ENCODE measurements at regions not wholly inside any gene's neighbourhood (a gene's known extent, or its start where the extent isn't known, plus 50 kb on each side); places are given as distances from the start of the nearest gene placed in this dataset.

GRCh38 chr14:85409481-85410210 is 120.3 kb upstream of the FLRT2 start:
- H3K27me3 ChIP-seq (replicated peaks; ENCODE audit: control insufficient read depth, insufficient read depth, low read length) = no peaks in the 10 kb centered on the region
- intact Hi-C loops (cut with micrococcal nuclease; ENCODE audit: unreplicated experiment) = no loop called here
- H3K4me3 ChIP-seq (ENCODE audit: low read depth, low read length) = no peak overlapping the region
- no peak overlapping the region for H3K4me3 Mint-ChIP-seq (ENCODE audit: unreplicated experiment)
- ChIA-PET POLR2A (no interaction called here), CTCF (no interaction called here)
- H3K27ac Mint-ChIP-seq (ENCODE audit: unreplicated experiment) = no peak overlapping the region
- no peaks in the 10 kb centered on the region for H3K36me3 ChIP-seq (ENCODE audit: control insufficient read depth, insufficient read depth, low read length)
- H3K36me3 Mint-ChIP-seq (ENCODE audit: insufficient read depth, unreplicated experiment) = no peaks in the 10 kb centered on the region
- DNase-seq = no peak
- no peaks in the 10 kb centered on the region for H3K27me3 Mint-ChIP-seq (ENCODE audit: insufficient read depth, unreplicated experiment)
- peaks cover 10% of the 10 kb centered on the region for H3K9me3 Mint-ChIP-seq (ENCODE audit: unreplicated experiment)
- no peaks in the 10 kb centered on the region for H3K9me3 ChIP-seq
- H3K4me1 ChIP-seq = no peaks in the 10 kb centered on the region
- BruUV-seq (replicated peaks) = no TSS peak
- peaks cover 4% of the 10 kb centered on the region for H3K4me1 Mint-ChIP-seq (ENCODE audit: low read depth, unreplicated experiment)
- TF ChIP-seq, protein P1, sequence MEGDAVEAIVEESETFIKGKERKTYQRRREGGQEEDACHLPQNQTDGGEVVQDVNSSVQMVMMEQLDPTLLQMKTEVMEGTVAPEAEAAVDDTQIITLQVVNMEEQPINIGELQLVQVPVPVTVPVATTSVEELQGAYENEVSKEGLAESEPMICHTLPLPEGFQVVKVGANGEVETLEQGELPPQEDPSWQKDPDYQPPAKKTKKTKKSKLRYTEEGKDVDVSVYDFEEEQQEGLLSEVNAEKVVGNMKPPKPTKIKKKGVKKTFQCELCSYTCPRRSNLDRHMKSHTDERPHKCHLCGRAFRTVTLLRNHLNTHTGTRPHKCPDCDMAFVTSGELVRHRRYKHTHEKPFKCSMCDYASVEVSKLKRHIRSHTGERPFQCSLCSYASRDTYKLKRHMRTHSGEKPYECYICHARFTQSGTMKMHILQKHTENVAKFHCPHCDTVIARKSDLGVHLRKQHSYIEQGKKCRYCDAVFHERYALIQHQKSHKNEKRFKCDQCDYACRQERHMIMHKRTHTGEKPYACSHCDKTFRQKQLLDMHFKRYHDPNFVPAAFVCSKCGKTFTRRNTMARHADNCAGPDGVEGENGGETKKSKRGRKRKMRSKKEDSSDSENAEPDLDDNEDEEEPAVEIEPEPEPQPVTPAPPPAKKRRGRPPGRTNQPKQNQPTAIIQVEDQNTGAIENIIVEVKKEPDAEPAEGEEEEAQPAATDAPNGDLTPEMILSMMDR (IDR thresholded peaks at IDR 0.05; ENCODE audit: insufficient read depth in 1 of 2, low read depth in 1 of 2, low read length in 1 of 2, severe bottlenecking in 1 of 2, unreplicated experiment in 1 of 2) = no peak

DNA sequence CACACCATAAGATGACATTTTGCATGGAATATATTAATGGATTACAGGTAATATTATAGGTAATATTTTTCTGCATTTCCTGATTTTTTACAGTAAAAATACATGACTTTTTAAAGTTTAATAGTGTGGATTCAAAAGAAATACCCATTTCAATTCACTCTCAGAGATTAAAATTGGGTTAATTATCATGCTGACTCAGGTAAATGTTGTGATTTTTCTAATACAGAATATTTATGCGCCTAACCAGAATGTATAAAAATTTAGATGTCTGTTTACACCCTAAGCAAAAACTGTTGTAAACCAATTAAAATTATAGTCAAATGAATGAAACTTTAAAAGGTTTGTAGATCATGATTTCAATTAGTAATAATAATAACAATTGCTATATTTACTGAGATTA is 117.2 kb upstream of the FLRT2 start:
- intact Hi-C loops (cut with micrococcal nuclease; ENCODE audit: unreplicated experiment) = no loop called here
- ChIA-PET POLR2A (no interaction called here), CTCF (no interaction called here)
- H3K4me3 ChIP-seq (ENCODE audit: low read depth, low read length) = no peak overlapping the region
- H3K4me1 Mint-ChIP-seq (ENCODE audit: low read depth, unreplicated experiment) = peaks cover 13% of the 10 kb centered on the region
- no peaks in the 10 kb centered on the region for H3K9me3 ChIP-seq
- H3K4me1 ChIP-seq = no peaks in the 10 kb centered on the region
- no peaks in the 10 kb centered on the region for H3K36me3 Mint-ChIP-seq (ENCODE audit: insufficient read depth, unreplicated experiment)
- H3K27me3 Mint-ChIP-seq (ENCODE audit: insufficient read depth, unreplicated experiment) = no peaks in the 10 kb centered on the region
- BruUV-seq (replicated peaks) = no TSS peak
- peaks cover 10% of the 10 kb centered on the region for H3K9me3 Mint-ChIP-seq (ENCODE audit: unreplicated experiment)
- H3K4me3 Mint-ChIP-seq (ENCODE audit: unreplicated experiment) = no peak overlapping the region
- no peak overlapping the region for H3K27ac Mint-ChIP-seq (ENCODE audit: unreplicated experiment)
- no peak for DNase-seq
- no peaks in the 10 kb centered on the region for H3K36me3 ChIP-seq (ENCODE audit: control insufficient read depth, insufficient read depth, low read length)
- TF ChIP-seq, protein P1 (IDR thresholded peaks at IDR 0.05; ENCODE audit: insufficient read depth in 1 of 2, low read depth in 1 of 2, low read length in 1 of 2, severe bottlenecking in 1 of 2, unreplicated experiment in 1 of 2) = no peak
- H3K27me3 ChIP-seq (replicated peaks; ENCODE audit: control insufficient read depth, insufficient read depth, low read length) = no peaks in the 10 kb centered on the region

- Mint-ChIP-seq H3K27ac (ENCODE audit: unreplicated experiment) (no peak overlapping the region), H3K9me3 (ENCODE audit: unreplicated experiment) (peaks cover 10% of the 10 kb centered on the region), H3K4me1 (ENCODE audit: low read depth, unreplicated experiment) (peaks cover 13% of the 10 kb centered on the region), H3K4me3 (ENCODE audit: unreplicated experiment) (no peak overlapping the region), H3K27me3 (ENCODE audit: insufficient read depth, unreplicated experiment) (no peaks in the 10 kb centered on the region), H3K36me3 (ENCODE audit: insufficient read depth, unreplicated experiment) (no peaks in the 10 kb centered on the region)
- Histone ChIP-seq H3K27me3 (replicated peaks; ENCODE audit: control insufficient read depth, insufficient read depth, low read length) (no peaks in the 10 kb centered on the region), H3K9me3 (no peaks in the 10 kb centered on the region), H3K4me3 (ENCODE audit: low read depth, low read length) (no peak overlapping the region), H3K4me1 (no peaks in the 10 kb centered on the region), H3K36me3 (ENCODE audit: control insufficient read depth, insufficient read depth, low read length) (no peaks in the 10 kb centered on the region)
- BruUV-seq (replicated peaks) = no TSS peak
- ChIA-PET CTCF (no interaction called here), POLR2A (no interaction called here)
- intact Hi-C loops (cut with micrococcal nuclease; ENCODE audit: unreplicated experiment) = loop anchor here (2.0 kb wide), 2 partner anchors 107 to 115 kb away; no protein-coding TSS in a partner anchor
- TF ChIP-seq, protein P1 (IDR thresholded peaks at IDR 0.05; ENCODE audit: insufficient read depth in 1 of 2, low read depth in 1 of 2, low read length in 1 of 2, severe bottlenecking in 1 of 2, unreplicated experiment in 1 of 2) = no peak
- no peak for DNase-seq
Measured at GRCh38 chr14:85413836-85414526, 116.0 kb upstream of the FLRT2 start.

Data from Caco-2 (cell line).